ENCODE measurements at regions not wholly inside any gene's neighbourhood (a gene's known extent, or its start where the extent isn't known, plus 50 kb on each side); places are given as distances from the start of the nearest gene placed in this dataset.

DNA sequence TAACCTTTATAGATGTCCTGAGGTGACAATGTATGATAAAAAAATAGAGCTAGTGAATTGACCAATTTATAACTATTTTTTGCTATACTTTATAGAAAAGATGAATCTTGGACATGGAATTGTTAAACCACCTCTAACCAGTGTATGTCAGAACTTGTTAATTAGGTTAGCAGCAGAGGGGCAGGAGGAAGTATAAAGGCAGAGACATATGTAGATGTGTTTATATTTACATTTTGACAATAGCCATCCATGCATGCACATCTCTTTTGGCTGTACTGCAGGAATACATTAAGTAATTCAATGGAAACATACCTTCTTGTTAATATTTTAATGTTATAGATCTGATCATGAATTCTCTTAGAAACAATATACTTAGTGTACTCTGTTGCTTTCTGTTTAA lies 254.6 kb upstream of the NT5E start:
- H3K27me3 ChIP-seq (ENCODE audit: control insufficient read depth, insufficient read depth, low read length) = no peaks in the 10 kb centered on the region
- no peak overlapping the region for H3K4me3 ChIP-seq (ENCODE audit: low read depth in 2 of 2, low read length in 2 of 2)
- H3K36me3 ChIP-seq (ENCODE audit: control insufficient read depth, insufficient read depth, low read length) = no peaks in the 10 kb centered on the region
- DNase-seq (ENCODE audit: low read depth, low spot score) (no peak), ATAC-seq (no peak)
- intact Hi-C loops (cut with micrococcal nuclease; ENCODE audit: unreplicated experiment) (no loop called here), in situ Hi-C loops (cut with HindIII; ENCODE audit: low pct_unique_long_range_greater_than_20kb, low sequenced_read_pairs) (no loop called here)
- no peaks in the 10 kb centered on the region for H3K4me1 ChIP-seq (ENCODE audit: control insufficient read depth, insufficient read depth, low read length)
- no peaks in the 10 kb centered on the region for H3K9me3 ChIP-seq (ENCODE audit: control insufficient read depth, insufficient read depth, low read depth, low read length)
- CTCF ChIA-PET = no interaction called here
- no peak for TF ChIP-seq SIN3A (IDR thresholded peaks at IDR 0.05; ENCODE audit: borderline replicate concordance, insufficient read depth, low read depth, low read length)
- TF ChIP-seq TCF7L2 (IDR thresholded peaks at IDR 0.05; ENCODE audit: low read depth, low read length) = no peak
- TF ChIP-seq, protein P1, sequence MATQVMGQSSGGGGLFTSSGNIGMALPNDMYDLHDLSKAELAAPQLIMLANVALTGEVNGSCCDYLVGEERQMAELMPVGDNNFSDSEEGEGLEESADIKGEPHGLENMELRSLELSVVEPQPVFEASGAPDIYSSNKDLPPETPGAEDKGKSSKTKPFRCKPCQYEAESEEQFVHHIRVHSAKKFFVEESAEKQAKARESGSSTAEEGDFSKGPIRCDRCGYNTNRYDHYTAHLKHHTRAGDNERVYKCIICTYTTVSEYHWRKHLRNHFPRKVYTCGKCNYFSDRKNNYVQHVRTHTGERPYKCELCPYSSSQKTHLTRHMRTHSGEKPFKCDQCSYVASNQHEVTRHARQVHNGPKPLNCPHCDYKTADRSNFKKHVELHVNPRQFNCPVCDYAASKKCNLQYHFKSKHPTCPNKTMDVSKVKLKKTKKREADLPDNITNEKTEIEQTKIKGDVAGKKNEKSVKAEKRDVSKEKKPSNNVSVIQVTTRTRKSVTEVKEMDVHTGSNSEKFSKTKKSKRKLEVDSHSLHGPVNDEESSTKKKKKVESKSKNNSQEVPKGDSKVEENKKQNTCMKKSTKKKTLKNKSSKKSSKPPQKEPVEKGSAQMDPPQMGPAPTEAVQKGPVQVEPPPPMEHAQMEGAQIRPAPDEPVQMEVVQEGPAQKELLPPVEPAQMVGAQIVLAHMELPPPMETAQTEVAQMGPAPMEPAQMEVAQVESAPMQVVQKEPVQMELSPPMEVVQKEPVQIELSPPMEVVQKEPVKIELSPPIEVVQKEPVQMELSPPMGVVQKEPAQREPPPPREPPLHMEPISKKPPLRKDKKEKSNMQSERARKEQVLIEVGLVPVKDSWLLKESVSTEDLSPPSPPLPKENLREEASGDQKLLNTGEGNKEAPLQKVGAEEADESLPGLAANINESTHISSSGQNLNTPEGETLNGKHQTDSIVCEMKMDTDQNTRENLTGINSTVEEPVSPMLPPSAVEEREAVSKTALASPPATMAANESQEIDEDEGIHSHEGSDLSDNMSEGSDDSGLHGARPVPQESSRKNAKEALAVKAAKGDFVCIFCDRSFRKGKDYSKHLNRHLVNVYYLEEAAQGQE (IDR thresholded peaks at IDR 0.05; ENCODE audit: insufficient read depth in 1 of 2, low read depth in 2 of 2, low read length in 1 of 2) = no peak
- TF ChIP-seq CTCF (IDR thresholded peaks at IDR 0.05) = no peak
- POLR2A ChIA-PET = no interaction called here
- H3K27ac ChIP-seq (ENCODE audit: low read length) = no peak overlapping the region
- BruUV-seq (replicated peaks) = no TSS peak

- ATAC-seq = no peak
- BruUV-seq (replicated peaks) = no TSS peak
- CTCF ChIA-PET = no interaction called here
- no peak overlapping the region for H3K27ac ChIP-seq (ENCODE audit: low read length)
- no peaks in the 10 kb centered on the region for H3K4me1 ChIP-seq (ENCODE audit: control insufficient read depth, insufficient read depth, low read length)
- no peaks in the 10 kb centered on the region for H3K27me3 ChIP-seq (ENCODE audit: control insufficient read depth, insufficient read depth, low read length)
- H3K4me3 ChIP-seq (ENCODE audit: low read depth in 2 of 2, low read length in 2 of 2) = no peak overlapping the region
- no peak for DNase-seq (ENCODE audit: low read depth, low spot score)
- POLR2A ChIA-PET = no interaction called here
- no peaks in the 10 kb centered on the region for H3K36me3 ChIP-seq (ENCODE audit: control insufficient read depth, insufficient read depth, low read length)
- TF ChIP-seq TCF7L2 (IDR thresholded peaks at IDR 0.05; ENCODE audit: low read depth, low read length) (no peak), CTCF (IDR thresholded peaks at IDR 0.05) (no peak), POLR2AphosphoS5 (IDR thresholded peaks at IDR 0.05; ENCODE audit: low read depth, low read length) (no peak), SIN3A (IDR thresholded peaks at IDR 0.05; ENCODE audit: borderline replicate concordance, insufficient read depth, low read depth, low read length) (no peak)
- TF ChIP-seq, protein P1 (IDR thresholded peaks at IDR 0.05; ENCODE audit: insufficient read depth in 1 of 2, low read depth in 2 of 2, low read length in 1 of 2) = no peak
- intact Hi-C loops (cut with micrococcal nuclease; ENCODE audit: unreplicated experiment) (no loop called here), in situ Hi-C loops (cut with HindIII; ENCODE audit: low pct_unique_long_range_greater_than_20kb, low sequenced_read_pairs) (no loop called here)
- H3K9me3 ChIP-seq (ENCODE audit: control insufficient read depth, insufficient read depth, low read depth, low read length) = no peaks in the 10 kb centered on the region
Measured at GRCh38 chr6:85193339-85193738, 256.5 kb upstream of the NT5E start.
